SK-N-SH (cell line): ENCODE measurements at regions not wholly inside any gene's neighbourhood (a gene's known extent, or its start where the extent isn't known, plus 50 kb on each side); places are given as distances from the start of the nearest gene placed in this dataset.

ENCODE experiments used
- CTCF ChIA-PET: fragments of 300-600, 350-600 bp; formaldehyde crosslinking; extraction: SDS; loops from one replicate; lab custom pipeline; 2021; lab: Yijun Ruan, JAX
- POLR2A ChIA-PET: fragments of 350-600 bp; sonication (Branson Sonifier 250); formaldehyde crosslinking; extraction: SDS; loops from one replicate; lab custom pipeline; 2020; ENCODE audit warnings: antibody characterized with exemption, inconsistent platforms; lab: Yijun Ruan, JAX
- DNase-seq: peaks from one replicate; pipeline ENCODE4 v3.0.0; 2012
- H2AFZ ChIP-seq: fragments of 200-600 bp; sonication (generic); 2 replicates; pipeline ENCODE4 v1.8.1; 2016; ENCODE audit warnings: antibody characterized with exemption, mild to moderate bottlenecking, low read depth
- H3F3A ChIP-seq: fragments of 200-600 bp; sonication (generic); replicated peaks from 2 replicates; pipeline ENCODE3; 2016; ENCODE audit warnings: antibody characterized with exemption, mild to moderate bottlenecking; ENCODE audit not compliant: insufficient read depth
- H3K27ac ChIP-seq, 2 experiments: fragments of 200-500 bp in 1 of 2; fragments of 200-600 bp in 1 of 2; sonication (Bioruptor generic) in 1 of 2; sonication (generic), shearing (Covaris generic) in 1 of 2; 2 replicates each; pipeline versions ENCODE4 v1.5.1 to v1.6.1; 2014 to 2016; ENCODE audit warnings: low read depth in 2 of 2, inconsistent platforms in 1 of 2, low read length in 1 of 2, mild to moderate bottlenecking in 1 of 2, mixed read lengths in 1 of 2
- H3K27me3 ChIP-seq: fragments of 200-600 bp; sonication (generic), shearing (Covaris generic); 2 replicates; pipeline ENCODE4 v1.6.1; 2016; ENCODE audit warnings: mixed run types; ENCODE audit not compliant: insufficient read depth
- H3K36me3 ChIP-seq, 2 experiments: fragments of 200-500 bp in 1 of 2; fragments of 200-600 bp in 1 of 2; sonication (Bioruptor generic) in 1 of 2; sonication (generic) in 1 of 2; replicated peaks in 1 of 2; 2 replicates each; pipeline versions ENCODE3 to v1.5.1; 2014 to 2016; ENCODE audit warnings: low read length in 1 of 2, mild to moderate bottlenecking in 1 of 2; ENCODE audit not compliant: insufficient read depth in 2 of 2, control insufficient read depth in 1 of 2
- H3K4me1 ChIP-seq, 2 experiments: fragments of 200-500 bp in 1 of 2; fragments of 200-600 bp in 1 of 2; sonication (Bioruptor generic) in 1 of 2; sonication (generic), shearing (Covaris generic) in 1 of 2; 2 replicates each; pipeline versions ENCODE4 v1.5.1 to v1.6.1; 2014 to 2016; ENCODE audit warnings: low read depth in 1 of 2, low read length in 1 of 2, mixed run types in 1 of 2; ENCODE audit not compliant: insufficient read depth in 2 of 2, control insufficient read depth in 1 of 2
- H3K4me2 ChIP-seq: fragments of 200-600 bp; sonication (generic), shearing (Covaris generic); 2 replicates; pipeline ENCODE4 v1.6.1; 2017; ENCODE audit warnings: mixed run types
- H3K4me3 ChIP-seq, 2 experiments: fragments of 200-500 bp in 1 of 2; fragments of 200-600 bp in 1 of 2; sonication (Bioruptor generic) in 1 of 2; sonication (generic), shearing (Covaris generic) in 1 of 2; 2 replicates each; pipeline versions ENCODE4 v1.5.1 to v1.8.1; 2014 to 2016; ENCODE audit warnings: low read depth in 2 of 2, inconsistent platforms in 1 of 2, low read length in 1 of 2, mild to moderate bottlenecking in 1 of 2, mixed read lengths in 1 of 2, moderate library complexity in 1 of 2
- H3K79me2 ChIP-seq: fragments of 200-600 bp; sonication (generic); 2 replicates; pipeline ENCODE4 v1.8.1; 2017; ENCODE audit warnings: mild to moderate bottlenecking; ENCODE audit not compliant: insufficient read depth
- H3K9ac ChIP-seq: fragments of 200-600 bp; sonication (generic); 2 replicates; pipeline ENCODE4 v1.6.1; 2017; ENCODE audit warnings: mixed run types
- H3K9me2 ChIP-seq: fragments of 200-600 bp; sonication (generic); 2 replicates; pipeline ENCODE4 v1.6.1; 2017; ENCODE audit warnings: mixed run types
- H3K9me3 ChIP-seq: fragments of 200-600 bp; sonication (generic); 2 replicates; pipeline ENCODE4 v1.6.1; 2017; ENCODE audit warnings: mixed run types, mild to moderate bottlenecking, moderate library complexity
- H4K20me1 ChIP-seq: fragments of 200-600 bp; sonication (generic); 2 replicates; pipeline ENCODE4 v1.6.1; 2017; ENCODE audit warnings: mild to moderate bottlenecking, mixed run types; ENCODE audit not compliant: insufficient read depth
- ELF1 ChIP-seq: IDR thresholded peaks from 2 replicates; pipeline ENCODE4 v1.4.0; 2012
- FOXM1 ChIP-seq: IDR thresholded peaks from 2 replicates; pipeline ENCODE4 v1.4.0; 2012; ENCODE audit warnings: low read depth, mild to moderate bottlenecking
- GATA2 ChIP-seq: sonication (generic); formaldehyde crosslinking; IDR thresholded peaks from 2 replicates; pipeline ENCODE4 v1.5.0; 2020; ENCODE audit warnings: mild to moderate bottlenecking, missing genetic modification reagents
- MEF2A ChIP-seq: IDR thresholded peaks from 2 replicates; pipeline ENCODE4 v1.4.0; 2012; ENCODE audit warnings: low read depth, borderline replicate concordance
- NRF1 ChIP-seq: IDR thresholded peaks from 2 replicates; pipeline ENCODE4 v1.6.1; 2012; ENCODE audit warnings: low read depth, mild to moderate bottlenecking, low read length
- RXRA ChIP-seq: IDR thresholded peaks from 2 replicates; pipeline ENCODE4 v1.4.0; 2012; ENCODE audit warnings: low read depth, mild to moderate bottlenecking, borderline replicate concordance
- WGBS: methylation state at CpG from one replicate; pipeline ENCODE4 v1.1.6; 2017; ENCODE audit warnings: low lambda C conversion rate; 5-methylcytosine and 5-hydroxymethylcytosine counted together
- TF ChIP-seq, protein P1 (sequence below): fragments of 150-350 bp; IDR thresholded peaks from 2 replicates; pipeline ENCODE4 v1.6.1; 2017; ENCODE audit warnings: antibody characterized with exemption, low read length, low read depth, borderline replicate concordance
- TF ChIP-seq, protein P2 (sequence below): fragments of 150-350 bp; IDR thresholded peaks from 2 replicates; pipeline ENCODE4 v1.6.1; 2016; ENCODE audit warnings: mild to moderate bottlenecking, low read depth, low read length
- TF ChIP-seq, protein P3 (sequence below): IDR thresholded peaks from 2 replicates; pipeline ENCODE4 v1.6.1; 2012; ENCODE audit warnings: mild to moderate bottlenecking, low read depth, low read length, moderate library complexity
- TF ChIP-seq, protein P4 (sequence below): IDR thresholded peaks from 2 replicates; pipeline ENCODE4 v1.4.0; 2012; ENCODE audit warnings: low read depth
- TF ChIP-seq, protein P5 (sequence below): fragments of 200-600 bp; sonication (generic); IDR thresholded peaks from 2 replicates; pipeline ENCODE4 v1.6.1; 2017; ENCODE audit warnings: antibody characterized with exemption, mild to moderate bottlenecking, moderate library complexity

DNA sequence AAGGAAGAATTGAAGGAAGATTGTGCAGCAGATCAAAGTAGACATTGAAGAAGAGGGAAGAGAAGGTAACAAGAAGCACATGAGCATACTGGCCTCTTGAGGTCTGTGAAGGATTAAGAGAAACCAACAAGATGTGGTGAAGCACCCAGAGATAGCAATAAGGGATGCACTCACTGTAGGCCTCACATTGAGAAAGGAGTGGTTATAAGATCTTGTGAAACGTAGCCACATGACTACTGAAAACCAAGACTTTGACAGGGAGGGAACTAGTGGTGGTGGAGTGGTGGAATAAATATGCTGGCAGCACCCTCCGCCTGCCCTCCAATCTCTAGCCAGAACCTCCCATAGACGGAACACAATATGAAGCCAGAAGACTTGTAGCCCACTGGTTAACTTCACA, 651.2 kb downstream of the DIPK2A start:
- no peaks in the 10 kb centered on the region for H4K20me1 ChIP-seq
- H3K27ac ChIP-seq = no peak overlapping the region
- ChIA-PET CTCF (no interaction called here), POLR2A (no interaction called here)
- H3F3A ChIP-seq = no peaks in the 10 kb centered on the region
- no peaks in the 10 kb centered on the region for H3K36me3 ChIP-seq
- no peaks in the 10 kb centered on the region for H3K9me3 ChIP-seq
- no peaks in the 10 kb centered on the region for H3K9me2 ChIP-seq
- H3K9ac ChIP-seq = no peak overlapping the region
- H3K4me3 ChIP-seq = no peak overlapping the region
- no peak overlapping the region for H3K4me2 ChIP-seq
- no peaks in the 10 kb centered on the region for H3K4me1 ChIP-seq
- WGBS = 5% methylated on average over 3 of the region's 3 CpGs
- no peak overlapping the region for H2AFZ ChIP-seq
- no peaks in the 10 kb centered on the region for H3K79me2 ChIP-seq
- no peaks in the 10 kb centered on the region for H3K27me3 ChIP-seq
- DNase-seq = no peak
- TF ChIP-seq, protein P1, sequence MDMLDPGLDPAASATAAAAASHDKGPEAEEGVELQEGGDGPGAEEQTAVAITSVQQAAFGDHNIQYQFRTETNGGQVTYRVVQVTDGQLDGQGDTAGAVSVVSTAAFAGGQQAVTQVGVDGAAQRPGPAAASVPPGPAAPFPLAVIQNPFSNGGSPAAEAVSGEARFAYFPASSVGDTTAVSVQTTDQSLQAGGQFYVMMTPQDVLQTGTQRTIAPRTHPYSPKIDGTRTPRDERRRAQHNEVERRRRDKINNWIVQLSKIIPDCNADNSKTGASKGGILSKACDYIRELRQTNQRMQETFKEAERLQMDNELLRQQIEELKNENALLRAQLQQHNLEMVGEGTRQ = no peak
- TF ChIP-seq, protein P2, sequence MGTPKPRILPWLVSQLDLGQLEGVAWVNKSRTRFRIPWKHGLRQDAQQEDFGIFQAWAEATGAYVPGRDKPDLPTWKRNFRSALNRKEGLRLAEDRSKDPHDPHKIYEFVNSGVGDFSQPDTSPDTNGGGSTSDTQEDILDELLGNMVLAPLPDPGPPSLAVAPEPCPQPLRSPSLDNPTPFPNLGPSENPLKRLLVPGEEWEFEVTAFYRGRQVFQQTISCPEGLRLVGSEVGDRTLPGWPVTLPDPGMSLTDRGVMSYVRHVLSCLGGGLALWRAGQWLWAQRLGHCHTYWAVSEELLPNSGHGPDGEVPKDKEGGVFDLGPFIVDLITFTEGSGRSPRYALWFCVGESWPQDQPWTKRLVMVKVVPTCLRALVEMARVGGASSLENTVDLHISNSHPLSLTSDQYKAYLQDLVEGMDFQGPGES = no peak
- TF ChIP-seq, protein P3, sequence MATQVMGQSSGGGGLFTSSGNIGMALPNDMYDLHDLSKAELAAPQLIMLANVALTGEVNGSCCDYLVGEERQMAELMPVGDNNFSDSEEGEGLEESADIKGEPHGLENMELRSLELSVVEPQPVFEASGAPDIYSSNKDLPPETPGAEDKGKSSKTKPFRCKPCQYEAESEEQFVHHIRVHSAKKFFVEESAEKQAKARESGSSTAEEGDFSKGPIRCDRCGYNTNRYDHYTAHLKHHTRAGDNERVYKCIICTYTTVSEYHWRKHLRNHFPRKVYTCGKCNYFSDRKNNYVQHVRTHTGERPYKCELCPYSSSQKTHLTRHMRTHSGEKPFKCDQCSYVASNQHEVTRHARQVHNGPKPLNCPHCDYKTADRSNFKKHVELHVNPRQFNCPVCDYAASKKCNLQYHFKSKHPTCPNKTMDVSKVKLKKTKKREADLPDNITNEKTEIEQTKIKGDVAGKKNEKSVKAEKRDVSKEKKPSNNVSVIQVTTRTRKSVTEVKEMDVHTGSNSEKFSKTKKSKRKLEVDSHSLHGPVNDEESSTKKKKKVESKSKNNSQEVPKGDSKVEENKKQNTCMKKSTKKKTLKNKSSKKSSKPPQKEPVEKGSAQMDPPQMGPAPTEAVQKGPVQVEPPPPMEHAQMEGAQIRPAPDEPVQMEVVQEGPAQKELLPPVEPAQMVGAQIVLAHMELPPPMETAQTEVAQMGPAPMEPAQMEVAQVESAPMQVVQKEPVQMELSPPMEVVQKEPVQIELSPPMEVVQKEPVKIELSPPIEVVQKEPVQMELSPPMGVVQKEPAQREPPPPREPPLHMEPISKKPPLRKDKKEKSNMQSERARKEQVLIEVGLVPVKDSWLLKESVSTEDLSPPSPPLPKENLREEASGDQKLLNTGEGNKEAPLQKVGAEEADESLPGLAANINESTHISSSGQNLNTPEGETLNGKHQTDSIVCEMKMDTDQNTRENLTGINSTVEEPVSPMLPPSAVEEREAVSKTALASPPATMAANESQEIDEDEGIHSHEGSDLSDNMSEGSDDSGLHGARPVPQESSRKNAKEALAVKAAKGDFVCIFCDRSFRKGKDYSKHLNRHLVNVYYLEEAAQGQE = no peak
- no peak for TF ChIP-seq RXRA
- TF ChIP-seq ELF1 = no peak
- no peak for TF ChIP-seq NRF1
- TF ChIP-seq GATA2 (CRISPR knock-in tag) = no peak
- TF ChIP-seq, protein P4, sequence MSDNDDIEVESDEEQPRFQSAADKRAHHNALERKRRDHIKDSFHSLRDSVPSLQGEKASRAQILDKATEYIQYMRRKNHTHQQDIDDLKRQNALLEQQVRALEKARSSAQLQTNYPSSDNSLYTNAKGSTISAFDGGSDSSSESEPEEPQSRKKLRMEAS = no peak
- TF ChIP-seq MEF2A = no peak
- no peak for TF ChIP-seq FOXM1
- TF ChIP-seq, protein P5, sequence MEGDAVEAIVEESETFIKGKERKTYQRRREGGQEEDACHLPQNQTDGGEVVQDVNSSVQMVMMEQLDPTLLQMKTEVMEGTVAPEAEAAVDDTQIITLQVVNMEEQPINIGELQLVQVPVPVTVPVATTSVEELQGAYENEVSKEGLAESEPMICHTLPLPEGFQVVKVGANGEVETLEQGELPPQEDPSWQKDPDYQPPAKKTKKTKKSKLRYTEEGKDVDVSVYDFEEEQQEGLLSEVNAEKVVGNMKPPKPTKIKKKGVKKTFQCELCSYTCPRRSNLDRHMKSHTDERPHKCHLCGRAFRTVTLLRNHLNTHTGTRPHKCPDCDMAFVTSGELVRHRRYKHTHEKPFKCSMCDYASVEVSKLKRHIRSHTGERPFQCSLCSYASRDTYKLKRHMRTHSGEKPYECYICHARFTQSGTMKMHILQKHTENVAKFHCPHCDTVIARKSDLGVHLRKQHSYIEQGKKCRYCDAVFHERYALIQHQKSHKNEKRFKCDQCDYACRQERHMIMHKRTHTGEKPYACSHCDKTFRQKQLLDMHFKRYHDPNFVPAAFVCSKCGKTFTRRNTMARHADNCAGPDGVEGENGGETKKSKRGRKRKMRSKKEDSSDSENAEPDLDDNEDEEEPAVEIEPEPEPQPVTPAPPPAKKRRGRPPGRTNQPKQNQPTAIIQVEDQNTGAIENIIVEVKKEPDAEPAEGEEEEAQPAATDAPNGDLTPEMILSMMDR = no peak
